RWPE1 (cell line): ENCODE measurements at regions not wholly inside any gene's neighbourhood (a gene's known extent, or its start where the extent isn't known, plus 50 kb on each side); places are given as distances from the start of the nearest gene placed in this dataset.

Experiments
- CTCF ChIA-PET: fragments of 350-600 bp; sonication (Branson Sonifier 250); formaldehyde crosslinking; extraction: SDS; loops from one replicate; lab custom pipeline; 2021; lab: Yijun Ruan, JAX
- POLR2A ChIA-PET: fragments of 400-600 bp; formaldehyde crosslinking; extraction: SDS; loops from one replicate; lab custom pipeline; 2020; ENCODE audit warnings: antibody characterized with exemption; ENCODE audit not compliant: low non-redundant PET; lab: Yijun Ruan, JAX
- DNase-seq: peaks from one replicate; pipeline ENCODE4 v3.0.0; 2012; ENCODE audit warnings: low spot score
- H3K27ac ChIP-seq: fragments of 450-650 bp; 2 replicates; pipeline ENCODE4 v1.5.1; 2017
- TF ChIP-seq, protein P1 (sequence below): fragments of 450-650 bp; conservative IDR thresholded peaks from 2 replicates; pipeline ENCODE4 v1.5.1; 2017; ENCODE audit warnings: low read depth, mild to moderate bottlenecking

DNA sequence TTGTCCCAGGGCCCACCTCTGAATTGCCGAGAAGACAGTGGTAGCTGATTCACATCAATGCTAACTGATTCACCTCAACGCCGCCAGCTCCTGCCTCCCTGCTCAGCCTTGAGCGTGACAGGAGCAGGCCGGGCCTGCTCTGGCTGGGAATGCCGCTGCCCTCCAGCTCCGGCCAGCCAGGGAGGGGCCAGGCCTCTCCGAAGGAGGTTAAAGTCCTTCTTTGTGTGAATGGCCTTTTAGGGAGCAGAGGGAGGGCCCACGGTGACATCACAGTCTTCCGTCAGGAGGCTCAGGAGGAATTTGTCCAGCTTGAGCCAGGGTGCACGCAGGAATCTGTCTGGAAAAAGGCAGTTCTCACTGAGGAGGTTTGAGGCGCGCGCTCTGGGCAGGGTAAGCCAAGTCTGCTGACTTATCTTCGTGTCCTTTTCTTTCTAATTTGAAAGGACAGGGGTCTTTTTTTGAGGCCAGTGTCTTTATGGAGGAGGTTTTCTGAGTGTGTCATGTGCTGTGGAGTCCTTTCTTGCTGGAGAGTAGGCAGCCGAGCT lies 82.7 kb downstream of the C9orf152 start:
- POLR2A ChIA-PET, result interaction anchor here (0.6 kb wide), 1 partner anchor 51 kb away, joined by 3 read pairs; no protein-coding TSS in a partner anchor
- peak overlapping the region; percentile 32 for H3K27ac ChIP-seq
- CTCF ChIA-PET, result interaction anchor here (0.6 to 0.7 kb wide), 2 partner anchors 30 to 149 kb away, joined by 3 to 4 read pairs; no protein-coding TSS in a partner anchor
- no peak for DNase-seq
- TF ChIP-seq, protein P1, sequence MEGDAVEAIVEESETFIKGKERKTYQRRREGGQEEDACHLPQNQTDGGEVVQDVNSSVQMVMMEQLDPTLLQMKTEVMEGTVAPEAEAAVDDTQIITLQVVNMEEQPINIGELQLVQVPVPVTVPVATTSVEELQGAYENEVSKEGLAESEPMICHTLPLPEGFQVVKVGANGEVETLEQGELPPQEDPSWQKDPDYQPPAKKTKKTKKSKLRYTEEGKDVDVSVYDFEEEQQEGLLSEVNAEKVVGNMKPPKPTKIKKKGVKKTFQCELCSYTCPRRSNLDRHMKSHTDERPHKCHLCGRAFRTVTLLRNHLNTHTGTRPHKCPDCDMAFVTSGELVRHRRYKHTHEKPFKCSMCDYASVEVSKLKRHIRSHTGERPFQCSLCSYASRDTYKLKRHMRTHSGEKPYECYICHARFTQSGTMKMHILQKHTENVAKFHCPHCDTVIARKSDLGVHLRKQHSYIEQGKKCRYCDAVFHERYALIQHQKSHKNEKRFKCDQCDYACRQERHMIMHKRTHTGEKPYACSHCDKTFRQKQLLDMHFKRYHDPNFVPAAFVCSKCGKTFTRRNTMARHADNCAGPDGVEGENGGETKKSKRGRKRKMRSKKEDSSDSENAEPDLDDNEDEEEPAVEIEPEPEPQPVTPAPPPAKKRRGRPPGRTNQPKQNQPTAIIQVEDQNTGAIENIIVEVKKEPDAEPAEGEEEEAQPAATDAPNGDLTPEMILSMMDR, result no peak

DNA sequence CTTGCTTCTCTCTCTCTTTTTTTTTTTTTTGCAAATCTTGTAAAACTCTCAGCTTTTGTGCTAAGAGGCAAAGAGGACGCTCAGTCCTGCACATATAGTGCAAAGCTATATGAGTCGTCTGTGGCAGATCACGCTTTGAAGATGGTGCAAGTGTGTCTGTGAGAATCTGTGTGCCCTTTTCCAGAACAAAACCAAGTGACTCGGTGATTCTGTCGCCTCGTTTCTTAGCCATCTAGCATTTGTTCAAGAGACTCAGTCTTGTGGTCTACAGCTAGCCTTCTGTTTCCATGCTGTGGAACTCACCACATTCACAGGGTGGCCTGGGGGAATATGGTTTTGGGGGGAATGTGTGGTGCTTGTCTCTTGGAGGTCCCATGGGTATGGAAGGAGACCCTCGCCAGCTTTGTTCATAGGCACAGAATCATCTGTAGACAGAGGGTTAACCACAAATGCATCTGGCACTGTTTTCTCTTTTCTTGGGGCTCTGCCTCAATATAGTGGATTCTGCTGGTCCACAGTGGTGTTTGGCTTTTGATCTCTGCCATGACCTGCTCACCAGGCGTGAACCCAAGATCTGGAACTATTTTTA lies 82.1 kb downstream of the C9orf152 start:
- TF ChIP-seq, protein P1, result no peak
- no peak for DNase-seq
- H3K27ac ChIP-seq, result no peak overlapping the region
- CTCF ChIA-PET, result interaction anchor here (0.5 to 0.7 kb wide), 3 partner anchors 30 to 181 kb away, joined by 3 to 4 read pairs (median 3); no protein-coding TSS in a partner anchor
- POLR2A ChIA-PET, result no interaction called here

DNA sequence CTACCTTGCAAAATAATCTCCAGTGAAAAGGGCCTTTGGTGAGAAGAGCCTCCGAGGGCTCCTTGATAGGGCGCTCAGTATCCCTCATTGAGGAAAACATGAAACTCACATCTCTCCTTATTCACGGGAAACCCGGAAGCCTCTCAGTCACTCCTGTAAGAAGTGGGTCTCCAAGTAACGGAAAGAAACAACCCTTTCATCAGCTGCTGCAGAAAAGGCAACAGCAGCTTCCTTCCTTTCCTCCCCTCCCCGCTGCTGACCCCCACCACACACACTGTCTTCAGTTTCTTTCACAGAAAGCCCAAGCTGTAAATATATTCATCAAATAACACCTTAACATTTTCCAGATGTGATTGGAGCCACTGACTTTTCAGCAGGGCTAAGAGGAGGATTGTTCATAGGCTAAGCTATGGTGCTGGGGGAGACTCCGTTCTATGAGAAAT lies 81.4 kb downstream of the C9orf152 start:
- no peak for DNase-seq
- ChIA-PET CTCF (interaction anchor here (0.5 to 0.6 kb wide), 2 partner anchors 182 to 1854 kb away, joined by 3 read pairs; no protein-coding TSS in a partner anchor), POLR2A (no interaction called here)
- H3K27ac ChIP-seq, result no peak overlapping the region
- TF ChIP-seq, protein P1, result no peak

DNA sequence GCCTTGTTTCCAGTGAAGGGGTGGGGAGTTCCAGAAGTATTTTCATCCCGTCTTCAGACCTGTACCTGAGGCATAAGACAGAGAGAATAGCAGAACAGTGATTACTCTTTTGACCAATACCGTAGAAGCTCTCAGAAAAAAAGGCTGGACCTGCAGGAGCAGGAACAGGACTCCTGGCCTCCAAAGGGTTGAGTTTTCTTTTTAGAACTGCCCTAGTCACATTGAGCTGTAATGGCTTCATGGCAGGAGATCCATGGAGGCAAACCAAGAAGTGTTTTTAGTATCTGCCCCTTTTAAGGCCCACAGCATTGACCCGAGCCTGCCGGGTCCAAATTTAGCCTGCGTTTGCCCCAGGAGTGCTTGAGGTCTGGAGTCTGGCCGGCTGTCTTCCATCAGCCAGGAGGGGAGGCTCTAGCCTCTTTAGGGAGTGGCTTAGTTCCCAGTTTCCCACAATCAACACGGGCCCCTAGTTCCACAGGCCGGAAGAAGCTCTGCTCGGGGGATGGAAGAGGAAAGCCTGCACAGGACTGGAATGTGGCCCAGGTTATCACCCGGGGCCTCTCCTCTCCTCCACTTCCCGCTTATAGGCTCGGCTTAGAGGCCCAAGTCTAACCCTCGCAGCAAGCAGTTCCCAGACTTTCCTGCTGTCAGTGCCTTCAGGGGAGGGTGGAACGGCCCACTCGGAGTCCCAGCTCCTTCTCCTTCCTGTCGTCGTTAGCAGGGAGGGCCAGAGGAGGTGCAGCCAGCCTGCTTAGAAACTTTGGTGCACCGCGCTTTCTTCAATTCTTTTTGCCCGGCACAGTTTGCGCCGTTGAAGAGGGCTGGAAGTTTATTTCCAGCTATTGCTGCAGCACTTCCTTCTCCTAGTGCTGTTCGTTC lies 80.7 kb downstream of the C9orf152 start:
- ChIA-PET CTCF (interaction anchor here (0.6 to 0.8 kb wide), 2 partner anchors 8 to 1855 kb away, joined by 3 to 4 read pairs; no protein-coding TSS in a partner anchor), POLR2A (no interaction called here)
- peak overlapping the region; percentile 5; the same call in 1 of the 2 replicates for H3K27ac ChIP-seq
- no peak for DNase-seq
- TF ChIP-seq, protein P1, result no peak

DNA sequence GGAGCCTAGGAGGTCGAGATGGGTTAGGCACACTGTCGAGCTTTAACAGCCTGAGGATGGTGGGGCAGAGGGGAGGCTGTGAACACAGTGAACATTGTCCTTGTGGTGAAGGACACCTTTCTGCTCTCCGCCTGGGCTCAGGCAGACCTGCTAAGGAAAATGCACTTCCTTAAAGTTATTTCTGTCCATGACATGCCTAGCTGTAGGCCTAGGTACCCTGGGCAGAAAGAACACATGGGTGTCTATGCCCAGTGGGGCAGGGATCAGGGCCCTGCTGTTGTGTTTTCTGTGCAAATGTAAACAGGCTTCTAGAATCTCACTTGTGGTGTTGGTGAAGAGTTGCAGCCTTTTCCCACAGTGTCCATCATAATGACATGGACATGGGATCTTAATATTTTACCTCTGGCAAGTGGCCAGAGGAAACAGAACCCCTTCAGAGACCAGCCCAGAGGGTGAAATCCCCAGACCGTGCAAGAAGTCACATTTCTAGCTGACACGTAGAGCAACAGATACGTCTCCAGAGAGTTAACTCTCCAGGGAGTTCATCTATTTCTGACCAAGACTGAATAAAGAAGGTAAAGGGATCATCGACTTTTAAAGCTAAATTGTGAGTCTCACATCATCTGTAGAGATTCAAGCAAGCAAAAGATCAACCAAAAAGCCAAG lies 79.2 kb downstream of the C9orf152 start:
- ChIA-PET POLR2A (no interaction called here), CTCF (interaction anchor here (0.7 to 0.9 kb wide), 3 partner anchors 8 to 226 kb away, joined by 3 to 11 read pairs (median 3); no protein-coding TSS in a partner anchor)
- TF ChIP-seq, protein P1, result no peak
- H3K27ac ChIP-seq, result no peak overlapping the region
- DNase-seq, result no peak

DNA sequence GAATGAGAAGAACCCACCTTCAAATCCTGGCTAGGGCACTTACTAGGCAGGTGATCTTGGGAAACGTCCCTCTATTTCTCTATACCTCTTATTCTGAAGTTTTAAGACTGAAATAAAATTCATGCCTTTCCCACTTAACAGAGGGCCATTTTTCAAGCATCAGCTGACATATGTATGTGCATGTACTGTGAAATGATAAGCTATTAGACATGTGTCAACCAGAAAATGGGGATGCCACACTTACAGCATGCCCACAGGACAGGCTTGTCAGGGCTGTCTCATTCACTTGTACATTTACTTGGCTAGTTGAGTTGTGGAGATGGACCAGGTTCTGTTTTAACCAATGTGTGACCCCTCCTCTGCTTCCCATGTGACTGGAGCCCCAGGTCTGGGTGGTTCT lies 78.5 kb downstream of the C9orf152 start:
- no peak for DNase-seq
- TF ChIP-seq, protein P1, result no peak
- ChIA-PET CTCF (interaction anchor here (0.7 to 0.9 kb wide), 2 partner anchors 9 to 226 kb away, joined by 3 to 11 read pairs; no protein-coding TSS in a partner anchor), POLR2A (no interaction called here)
- H3K27ac ChIP-seq, result no peak overlapping the region
